GM19438 (cell line): ENCODE measurements at regions not wholly inside any gene's neighbourhood (a gene's known extent, or its start where the extent isn't known, plus 50 kb on each side); places are given as distances from the start of the nearest gene placed in this dataset.

Source experiments
- ATAC-seq: cut with Tn5 transposase; IDR thresholded peaks from one replicate; pipeline ENCODE4 v1.9.1; 2021; ENCODE audit warnings: low read depth; ENCODE audit not compliant: unreplicated experiment

GRCh38 chr16:52597772-52598483 lies 51.0 kb upstream of the TOX3 start:
- no peak for ATAC-seq

GRCh38 chr16:52597073-52597771 lies 50.3 kb upstream of the TOX3 start:
- no peak for ATAC-seq
